ENCODE measurements at regions not wholly inside any gene's neighbourhood (a gene's known extent, or its start where the extent isn't known, plus 50 kb on each side); places are given as distances from the start of the nearest gene placed in this dataset.

DNA sequence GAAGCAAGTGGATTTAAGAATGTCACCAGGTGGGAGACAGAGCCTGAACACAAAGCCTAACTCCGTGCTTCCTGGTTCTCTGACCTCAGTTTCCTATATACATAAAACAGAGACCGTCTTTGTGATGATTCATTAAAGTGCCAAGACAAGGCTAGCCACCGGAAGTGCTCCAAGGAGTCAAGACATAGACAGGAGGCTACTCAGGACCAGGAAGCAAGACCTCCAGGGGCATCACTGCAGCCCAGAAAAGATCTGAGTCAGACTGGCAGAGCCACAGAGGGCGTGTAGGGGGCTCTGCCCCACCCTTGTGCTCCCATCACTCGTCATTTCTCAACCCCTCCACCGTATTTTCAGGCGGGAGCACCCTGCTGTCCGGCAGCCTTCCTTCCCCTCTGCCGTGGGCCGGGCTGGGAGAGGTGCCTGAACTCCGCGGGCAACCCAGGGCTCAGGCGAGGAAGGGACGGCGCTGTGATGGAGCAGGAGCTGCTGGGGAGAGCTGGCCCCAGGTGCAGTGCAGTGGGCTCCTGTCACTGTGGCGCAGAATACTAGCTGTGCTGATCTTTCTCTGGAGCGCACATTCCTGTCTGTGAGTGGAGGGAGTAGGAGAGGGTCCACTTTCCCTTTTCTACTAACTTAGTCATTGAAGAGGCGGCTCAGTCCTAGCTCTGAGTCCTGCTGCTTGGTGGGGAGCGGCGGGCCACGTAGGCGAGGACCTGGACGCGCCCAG, 134.7 kb upstream of the GPR12 start:
- no peaks in the 10 kb centered on the region for H3K79me2 ChIP-seq
- H3K27me3 ChIP-seq, result peaks cover 9% of the 10 kb centered on the region
- H3K9me2 ChIP-seq (replicated peaks; ENCODE audit: insufficient read depth), result no peaks in the 10 kb centered on the region
- H3K4me2 ChIP-seq, result no peak overlapping the region
- no peaks in the 10 kb centered on the region for H3K36me3 ChIP-seq (replicated peaks; ENCODE audit: insufficient read depth, low read depth)
- H3K4me3 ChIP-seq, result no peak overlapping the region
- DNase-seq (ENCODE audit: low spot score), result no peak
- H2AFZ ChIP-seq, result no peak overlapping the region
- no peaks in the 10 kb centered on the region for H3K4me1 ChIP-seq (ENCODE audit: insufficient read depth)
- WGBS (ENCODE audit: low lambda C conversion rate, missing lambda C conversion rate), result 79% methylated on average over 24 of the region's 24 CpGs
- TF ChIP-seq, protein P1, sequence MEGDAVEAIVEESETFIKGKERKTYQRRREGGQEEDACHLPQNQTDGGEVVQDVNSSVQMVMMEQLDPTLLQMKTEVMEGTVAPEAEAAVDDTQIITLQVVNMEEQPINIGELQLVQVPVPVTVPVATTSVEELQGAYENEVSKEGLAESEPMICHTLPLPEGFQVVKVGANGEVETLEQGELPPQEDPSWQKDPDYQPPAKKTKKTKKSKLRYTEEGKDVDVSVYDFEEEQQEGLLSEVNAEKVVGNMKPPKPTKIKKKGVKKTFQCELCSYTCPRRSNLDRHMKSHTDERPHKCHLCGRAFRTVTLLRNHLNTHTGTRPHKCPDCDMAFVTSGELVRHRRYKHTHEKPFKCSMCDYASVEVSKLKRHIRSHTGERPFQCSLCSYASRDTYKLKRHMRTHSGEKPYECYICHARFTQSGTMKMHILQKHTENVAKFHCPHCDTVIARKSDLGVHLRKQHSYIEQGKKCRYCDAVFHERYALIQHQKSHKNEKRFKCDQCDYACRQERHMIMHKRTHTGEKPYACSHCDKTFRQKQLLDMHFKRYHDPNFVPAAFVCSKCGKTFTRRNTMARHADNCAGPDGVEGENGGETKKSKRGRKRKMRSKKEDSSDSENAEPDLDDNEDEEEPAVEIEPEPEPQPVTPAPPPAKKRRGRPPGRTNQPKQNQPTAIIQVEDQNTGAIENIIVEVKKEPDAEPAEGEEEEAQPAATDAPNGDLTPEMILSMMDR (IDR thresholded peaks at IDR 0.05; ENCODE audit: poor library complexity), result no peak
- no peak for TF ChIP-seq EZH2phosphoT487 (IDR thresholded peaks at IDR 0.05; ENCODE audit: low read depth, severe bottlenecking, unreplicated experiment)
- no peak for TF ChIP-seq EZH2 (IDR thresholded peaks at IDR 0.05; ENCODE audit: borderline replicate concordance)
- no peaks in the 10 kb centered on the region for H3K9me3 ChIP-seq (ENCODE audit: low read depth)
- no peaks in the 10 kb centered on the region for H4K20me1 ChIP-seq (ENCODE audit: insufficient read depth, poor library complexity, severe bottlenecking)
- H3K27ac ChIP-seq, result no peak overlapping the region

DNA sequence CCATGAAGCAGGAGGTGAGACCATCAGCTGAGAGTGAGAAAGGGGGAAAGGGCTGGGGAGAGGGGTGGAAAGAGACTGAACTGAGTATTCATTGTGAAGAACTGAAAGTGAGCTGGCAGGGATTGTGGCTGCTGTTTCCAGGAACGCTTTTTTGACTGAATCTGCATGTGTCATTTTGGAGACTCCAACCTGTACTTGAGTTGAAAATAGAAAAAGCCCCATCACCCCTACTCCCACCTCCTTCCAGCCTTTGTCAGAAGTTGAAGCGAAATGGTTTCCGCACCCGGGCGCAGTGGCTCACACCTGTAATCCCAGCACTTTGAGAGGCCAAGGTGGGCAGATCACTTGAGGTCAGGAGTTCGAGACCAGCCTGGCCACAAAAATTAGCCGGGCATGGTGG, 128.0 kb upstream of the GPR12 start:
- no peak for DNase-seq (ENCODE audit: low spot score)

DNA sequence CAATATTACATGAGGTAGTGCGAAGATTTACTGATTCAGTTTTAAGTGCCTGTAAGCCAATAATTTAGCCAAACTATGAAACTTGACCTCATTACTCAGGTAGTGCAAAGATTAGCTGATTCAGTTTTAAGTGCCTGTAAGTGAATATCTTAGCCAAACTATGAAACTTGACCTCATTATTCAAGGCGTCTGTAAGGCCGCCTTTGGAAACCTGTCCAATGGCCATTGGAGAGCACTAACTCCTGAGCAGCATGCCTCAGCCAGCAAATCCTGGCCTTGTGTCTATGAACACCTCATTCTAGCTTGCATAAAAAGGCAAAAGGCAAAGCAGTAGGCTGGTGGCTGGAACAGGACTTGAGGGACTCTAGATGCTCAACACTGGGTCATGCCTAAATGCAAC, 127.0 kb upstream of the GPR12 start:
- Histone ChIP-seq H2AFZ (no peak overlapping the region), H3K9me3 (ENCODE audit: low read depth) (no peaks in the 10 kb centered on the region), H3K9me2 (replicated peaks; ENCODE audit: insufficient read depth) (no peaks in the 10 kb centered on the region), H3K36me3 (replicated peaks; ENCODE audit: insufficient read depth, low read depth) (no peaks in the 10 kb centered on the region), H4K20me1 (ENCODE audit: insufficient read depth, poor library complexity, severe bottlenecking) (no peaks in the 10 kb centered on the region), H3K4me1 (ENCODE audit: insufficient read depth) (no peaks in the 10 kb centered on the region), H3K79me2 (no peaks in the 10 kb centered on the region), H3K4me3 (no peak overlapping the region), H3K27me3 (peaks cover 3% of the 10 kb centered on the region), H3K4me2 (no peak overlapping the region), H3K27ac (no peak overlapping the region)
- WGBS (ENCODE audit: low lambda C conversion rate, missing lambda C conversion rate), result 92% methylated on average over 3 of the region's 3 CpGs
- TF ChIP-seq EZH2 (IDR thresholded peaks at IDR 0.05; ENCODE audit: borderline replicate concordance), result no peak
- TF ChIP-seq, protein P1 (IDR thresholded peaks at IDR 0.05; ENCODE audit: poor library complexity), result no peak
- no peak for TF ChIP-seq EZH2phosphoT487 (IDR thresholded peaks at IDR 0.05; ENCODE audit: low read depth, severe bottlenecking, unreplicated experiment)
- DNase-seq (ENCODE audit: low spot score), result no peak

More for the DNA sequence above, 128.0 kb upstream of the GPR12 start:
- TF ChIP-seq EZH2 (IDR thresholded peaks at IDR 0.05; ENCODE audit: borderline replicate concordance), result no peak
- no peak for TF ChIP-seq EZH2phosphoT487 (IDR thresholded peaks at IDR 0.05; ENCODE audit: low read depth, severe bottlenecking, unreplicated experiment)
- TF ChIP-seq, protein P1 (IDR thresholded peaks at IDR 0.05; ENCODE audit: poor library complexity), result no peak
- no peak overlapping the region for H3K27ac ChIP-seq
- no peaks in the 10 kb centered on the region for H3K9me3 ChIP-seq (ENCODE audit: low read depth)
- no peaks in the 10 kb centered on the region for H4K20me1 ChIP-seq (ENCODE audit: insufficient read depth, poor library complexity, severe bottlenecking)
- no peaks in the 10 kb centered on the region for H3K79me2 ChIP-seq
- no peaks in the 10 kb centered on the region for H3K9me2 ChIP-seq (replicated peaks; ENCODE audit: insufficient read depth)
- no peaks in the 10 kb centered on the region for H3K36me3 ChIP-seq (replicated peaks; ENCODE audit: insufficient read depth, low read depth)
- WGBS (ENCODE audit: low lambda C conversion rate, missing lambda C conversion rate), result 87% methylated on average over 7 of the region's 7 CpGs
- H3K4me1 ChIP-seq (ENCODE audit: insufficient read depth), result no peaks in the 10 kb centered on the region
- H2AFZ ChIP-seq, result no peak overlapping the region
- H3K27me3 ChIP-seq, result peaks cover 3% of the 10 kb centered on the region
- H3K4me2 ChIP-seq, result no peak overlapping the region
- H3K4me3 ChIP-seq, result no peak overlapping the region
